Fibroblast of the aortic adventitia (primary cell): ENCODE measurements at regions not wholly inside any gene's neighbourhood (a gene's known extent, or its start where the extent isn't known, plus 50 kb on each side); places are given as distances from the start of the nearest gene placed in this dataset.

Experiments used
- DNase-seq: peaks from one replicate; pipeline ENCODE4 v3.0.0-alpha.2; 2010; ENCODE audit warnings: low read depth
- H3K4me3 ChIP-seq: 2 replicates; pipeline ENCODE4 v1.5.1; 2011; ENCODE audit warnings: low read depth, mild to moderate bottlenecking, control low read depth, low read length, moderate library complexity
- CTCF ChIP-seq: IDR thresholded peaks from 2 replicates; pipeline ENCODE4 v1.5.1; 2011; ENCODE audit warnings: mild to moderate bottlenecking, low read length, control low read depth, inconsistent platforms; ENCODE audit not compliant: insufficient read depth

DNA sequence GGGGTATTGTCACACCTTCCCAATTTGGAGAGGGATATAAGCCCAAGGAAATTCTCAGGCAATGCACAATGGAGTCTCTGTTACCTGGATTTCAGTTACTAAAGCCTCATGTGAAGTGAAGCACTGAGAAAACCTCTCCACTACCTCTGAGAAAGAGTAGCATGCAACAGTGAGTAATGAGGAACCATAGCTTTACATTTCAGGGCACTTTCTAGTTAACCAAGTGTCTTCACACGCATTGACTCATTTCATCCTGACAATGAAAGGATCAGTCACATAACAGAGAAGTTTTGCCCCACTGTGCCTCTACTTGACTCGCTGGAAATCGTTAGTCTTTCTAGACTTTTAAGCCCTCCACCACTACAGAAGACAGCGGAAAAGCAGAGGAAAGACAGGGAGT is 86.2 kb upstream of the ARID1B start:
- TF ChIP-seq CTCF, result no peak
- DNase-seq, result no peak
- H3K4me3 ChIP-seq, result no peak overlapping the region

- TF ChIP-seq CTCF, result no peak
- DNase-seq, result no peak
- no peak overlapping the region for H3K4me3 ChIP-seq
Observed at GRCh38 chr6:156689656-156690055, 87.5 kb upstream of the ARID1B start.

DNA sequence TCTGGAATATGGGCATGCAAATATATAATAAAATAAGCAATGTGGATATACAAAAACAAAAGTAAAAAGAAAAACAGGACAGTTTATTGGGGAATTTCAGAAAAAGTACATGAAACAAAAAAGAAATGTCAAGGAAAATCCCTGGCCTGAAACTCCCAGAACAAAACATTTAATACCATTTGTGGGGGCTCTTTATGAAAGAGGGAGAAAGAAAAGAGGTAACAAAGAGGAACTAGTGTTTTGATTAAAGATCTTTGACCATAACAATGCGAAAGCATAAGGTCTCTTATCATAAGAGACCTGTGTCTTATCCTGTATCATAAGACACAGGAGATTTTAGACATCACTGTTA is 88.6 kb upstream of the ARID1B start:
- H3K4me3 ChIP-seq, result no peak overlapping the region
- no peak for DNase-seq
- TF ChIP-seq CTCF, result no peak

DNA sequence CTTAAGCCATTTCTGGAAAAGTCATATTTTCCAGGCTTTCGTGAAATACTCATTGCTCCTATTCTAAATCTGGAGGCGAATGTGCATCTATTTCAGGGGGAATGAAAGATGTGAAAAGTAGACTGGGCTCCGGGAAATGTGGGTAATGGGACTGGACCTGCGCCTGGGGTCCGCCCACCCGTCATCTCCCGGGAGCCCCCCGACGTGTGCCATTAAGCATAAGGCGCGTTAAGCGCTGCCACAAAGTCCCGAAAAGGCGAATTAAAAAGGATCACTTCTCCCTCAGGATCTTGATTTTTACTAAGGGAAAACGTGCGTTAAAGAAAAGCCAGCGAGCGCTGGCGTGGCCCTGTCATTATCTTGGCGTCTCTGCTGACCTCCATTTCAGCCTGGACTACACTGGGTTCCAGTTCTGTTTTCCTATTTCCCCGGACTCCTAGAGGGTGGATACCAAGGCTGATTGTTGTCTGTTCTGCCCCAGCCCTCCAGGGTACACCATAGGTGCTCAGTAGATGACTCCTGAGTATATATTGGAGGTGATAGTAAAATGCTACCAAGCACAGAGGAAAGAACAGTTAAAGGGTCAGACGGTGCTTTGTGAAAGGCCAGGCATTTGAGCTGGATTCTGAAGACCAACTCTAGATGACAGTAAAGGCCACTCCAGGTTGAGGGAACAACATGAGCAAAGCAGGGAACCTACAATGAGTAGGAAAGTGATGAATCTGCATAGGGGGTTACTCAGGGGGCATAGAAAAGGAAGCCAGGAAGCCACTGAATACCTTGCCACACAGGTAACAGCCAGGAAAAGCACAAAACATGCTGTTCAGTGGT is 89.2 kb upstream of the ARID1B start:
- DNase-seq, result peak; percentile 39
- peak overlapping the region; percentile 75 for H3K4me3 ChIP-seq
- no peak for TF ChIP-seq CTCF

DNA sequence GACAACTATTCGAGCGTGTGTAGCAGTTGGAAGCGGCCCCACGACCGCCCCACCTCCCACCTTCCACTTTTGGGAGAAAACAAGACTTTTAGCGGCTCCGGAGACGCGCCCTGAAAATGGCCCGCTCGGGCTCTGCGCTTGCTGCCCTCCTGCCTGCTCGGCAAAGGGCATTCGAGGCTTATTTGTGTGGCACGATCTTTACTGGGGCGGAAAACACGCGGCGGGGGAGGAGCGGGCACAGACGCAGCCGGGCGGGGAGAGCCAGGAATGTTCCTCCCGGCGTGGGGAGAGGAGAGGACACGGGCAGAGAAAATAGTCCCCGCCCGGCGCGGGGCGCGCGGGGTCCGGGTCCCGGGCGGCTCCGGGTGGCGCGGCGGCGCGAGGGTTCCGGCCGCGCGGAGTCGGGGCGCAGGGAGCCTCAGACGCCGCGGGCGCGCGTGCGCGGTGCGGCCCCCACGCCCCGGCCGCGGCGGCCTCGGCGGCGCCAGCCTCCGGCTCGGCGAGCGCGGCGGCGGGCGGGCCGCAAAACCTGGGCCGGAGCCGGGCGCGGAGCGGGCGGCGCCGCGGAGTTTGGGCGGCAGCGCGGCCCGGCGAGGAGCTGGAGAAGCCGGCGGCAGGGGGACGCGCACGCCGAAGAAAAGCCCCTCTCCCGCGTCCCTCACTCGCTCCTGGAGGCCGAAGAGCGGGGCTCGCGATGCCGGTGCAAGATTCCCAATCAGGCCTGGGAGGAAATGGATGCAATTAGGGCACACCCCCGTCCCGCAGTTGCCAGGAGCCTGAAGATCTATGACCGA is 90.0 kb upstream of the ARID1B start:
- H3K4me3 ChIP-seq, result peak overlapping the region; percentile 80
- DNase-seq, result peak; percentile 94
- TF ChIP-seq CTCF, result no peak

DNA sequence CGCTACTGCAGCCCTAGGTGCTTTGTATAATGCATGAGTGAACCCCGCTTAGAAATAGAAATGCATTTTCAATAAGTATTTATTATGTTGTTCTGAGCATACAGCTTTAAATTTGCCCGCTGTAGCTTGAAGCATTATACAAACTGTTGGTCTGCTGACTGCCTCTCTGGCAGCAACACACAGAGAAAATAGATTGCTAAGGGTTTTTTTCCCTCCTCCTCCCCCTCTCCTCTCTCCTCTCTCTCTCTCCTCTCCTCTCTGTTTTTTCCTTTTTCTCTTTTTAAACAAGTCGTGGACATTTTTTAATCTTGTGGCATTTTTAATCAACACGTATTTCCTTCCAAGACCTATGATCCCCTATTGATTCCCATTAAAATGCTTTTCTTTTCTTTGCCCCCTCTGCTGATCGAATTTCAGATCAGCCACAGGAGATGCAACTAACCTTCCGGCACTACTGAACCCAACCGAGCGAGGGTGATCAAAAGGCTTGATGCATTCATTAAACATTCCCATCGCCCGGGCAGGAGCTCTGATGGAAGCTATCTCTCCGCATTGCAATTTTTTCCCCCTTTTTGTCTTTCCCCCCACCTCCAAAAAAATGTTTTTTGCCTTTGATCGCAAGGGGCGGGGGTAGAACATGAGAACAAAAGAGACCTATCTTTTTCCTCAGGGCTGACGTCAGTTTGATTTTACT is 90.7 kb upstream of the ARID1B start:
- TF ChIP-seq CTCF, result peak; percentile 51
- DNase-seq, result peak; percentile 73

More for the DNA sequence above, 90.7 kb upstream of the ARID1B start:
- H3K4me3 ChIP-seq, result peak overlapping the region; percentile 80
